Vagina (tissue), 2 donors: ENCODE measurements at regions not wholly inside any gene's neighbourhood (a gene's known extent, or its start where the extent isn't known, plus 50 kb on each side); places are given as distances from the start of the nearest gene placed in this dataset.

ENCODE experiments used
- CTCF ChIP-seq, 3 experiments: fragments of 450-650 bp in 2 of 3; fragments of 200-600 bp in 1 of 3; sonication (generic) in 1 of 3; IDR thresholded peaks; one replicate each; pipeline ENCODE4 v1.5.1; 2017 to 2019; ENCODE audit warnings: antibody characterized with exemption in 3 of 3, mild to moderate bottlenecking in 2 of 3, moderate library complexity in 2 of 3
- POLR2AphosphoS5 ChIP-seq, 2 donors: sonication (generic); formaldehyde crosslinking; IDR thresholded peaks; one replicate each; pipeline ENCODE4 v1.9.0; 2017; ENCODE audit warnings: antibody characterized with exemption in 2 of 2, mild to moderate bottlenecking in 2 of 2, low read depth in 1 of 2; ENCODE audit not compliant: insufficient read depth in 1 of 2

GRCh38 chr2:160574468-160575140 lies 81.0 kb upstream of the RBMS1 start:
- TF ChIP-seq CTCF (IDR thresholded peaks at IDR 0.05) (no peak), POLR2AphosphoS5 (IDR thresholded peaks at IDR 0.05; ENCODE audit: insufficient read depth in 1 of 2, low read depth in 1 of 2) (no peak)
